ENCODE measurements at regions not wholly inside any gene's neighbourhood (a gene's known extent, or its start where the extent isn't known, plus 50 kb on each side); places are given as distances from the start of the nearest gene placed in this dataset.

DNA sequence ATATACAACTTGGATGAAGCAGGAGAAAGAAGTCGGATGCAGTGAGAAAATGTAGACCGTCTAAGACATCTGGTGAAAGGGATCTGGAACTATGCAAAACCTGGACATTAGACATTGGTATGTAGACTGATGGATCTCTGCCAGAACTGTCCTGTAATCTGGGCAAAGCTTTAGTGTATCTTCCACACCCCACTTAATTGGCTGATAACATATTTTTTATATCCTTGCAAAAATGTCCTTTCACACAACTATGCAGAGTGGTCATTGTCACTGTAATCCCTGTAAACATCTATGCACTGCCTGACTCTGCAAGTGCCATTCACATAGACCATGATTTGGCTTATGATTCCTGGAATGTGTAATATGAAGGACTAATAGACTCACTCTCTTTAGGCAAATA is 163.1 kb downstream of the TUSC7 start:
- Histone ChIP-seq H3K4me3 (no peak overlapping the region), H3K79me2 (replicated peaks; ENCODE audit: insufficient read depth) (no peaks in the 10 kb centered on the region), H3K9me2 (ENCODE audit: insufficient read depth) (no peaks in the 10 kb centered on the region; the same call in 1 of the 2 replicates), H3K4me2 (no peak overlapping the region), H3K4me1 (ENCODE audit: insufficient read depth) (no peaks in the 10 kb centered on the region), H3F3A (replicated peaks; ENCODE audit: low read depth) (no peaks in the 10 kb centered on the region), H3K36me3 (ENCODE audit: insufficient read depth) (no peaks in the 10 kb centered on the region), H3K27ac (ENCODE audit: low read depth) (no peak overlapping the region), H4K20me1 (replicated peaks; ENCODE audit: insufficient read depth) (no peaks in the 10 kb centered on the region), H3K27me3 (ENCODE audit: insufficient read depth) (no peaks in the 10 kb centered on the region), H2AFZ (no peak overlapping the region)
- 0 out of 3 replicates have a peak, but pooled peaks cover 3% of the 10 kb centered on the region for H3K36me3 Mint-ChIP-seq (ENCODE audit: low read depth)
- no peak for TF ChIP-seq CTCF (conservative IDR thresholded peaks at IDR 0.05; ENCODE audit: low read depth in 2 of 2)
- TF ChIP-seq STAT1 (IDR thresholded peaks at IDR 0.05; ENCODE audit: unreplicated experiment) = no peak
- no peak for TF ChIP-seq NANOG (IDR thresholded peaks at IDR 0.05; ENCODE audit: borderline replicate concordance)
- no peak for TF ChIP-seq POLR2AphosphoS5 (IDR thresholded peaks at IDR 0.05; ENCODE audit: low read depth)
- no peak for TF ChIP-seq CREB1 (CRISPR knock-in tag; IDR thresholded peaks at IDR 0.05; ENCODE audit: low read depth)
- TF ChIP-seq, protein P1, sequence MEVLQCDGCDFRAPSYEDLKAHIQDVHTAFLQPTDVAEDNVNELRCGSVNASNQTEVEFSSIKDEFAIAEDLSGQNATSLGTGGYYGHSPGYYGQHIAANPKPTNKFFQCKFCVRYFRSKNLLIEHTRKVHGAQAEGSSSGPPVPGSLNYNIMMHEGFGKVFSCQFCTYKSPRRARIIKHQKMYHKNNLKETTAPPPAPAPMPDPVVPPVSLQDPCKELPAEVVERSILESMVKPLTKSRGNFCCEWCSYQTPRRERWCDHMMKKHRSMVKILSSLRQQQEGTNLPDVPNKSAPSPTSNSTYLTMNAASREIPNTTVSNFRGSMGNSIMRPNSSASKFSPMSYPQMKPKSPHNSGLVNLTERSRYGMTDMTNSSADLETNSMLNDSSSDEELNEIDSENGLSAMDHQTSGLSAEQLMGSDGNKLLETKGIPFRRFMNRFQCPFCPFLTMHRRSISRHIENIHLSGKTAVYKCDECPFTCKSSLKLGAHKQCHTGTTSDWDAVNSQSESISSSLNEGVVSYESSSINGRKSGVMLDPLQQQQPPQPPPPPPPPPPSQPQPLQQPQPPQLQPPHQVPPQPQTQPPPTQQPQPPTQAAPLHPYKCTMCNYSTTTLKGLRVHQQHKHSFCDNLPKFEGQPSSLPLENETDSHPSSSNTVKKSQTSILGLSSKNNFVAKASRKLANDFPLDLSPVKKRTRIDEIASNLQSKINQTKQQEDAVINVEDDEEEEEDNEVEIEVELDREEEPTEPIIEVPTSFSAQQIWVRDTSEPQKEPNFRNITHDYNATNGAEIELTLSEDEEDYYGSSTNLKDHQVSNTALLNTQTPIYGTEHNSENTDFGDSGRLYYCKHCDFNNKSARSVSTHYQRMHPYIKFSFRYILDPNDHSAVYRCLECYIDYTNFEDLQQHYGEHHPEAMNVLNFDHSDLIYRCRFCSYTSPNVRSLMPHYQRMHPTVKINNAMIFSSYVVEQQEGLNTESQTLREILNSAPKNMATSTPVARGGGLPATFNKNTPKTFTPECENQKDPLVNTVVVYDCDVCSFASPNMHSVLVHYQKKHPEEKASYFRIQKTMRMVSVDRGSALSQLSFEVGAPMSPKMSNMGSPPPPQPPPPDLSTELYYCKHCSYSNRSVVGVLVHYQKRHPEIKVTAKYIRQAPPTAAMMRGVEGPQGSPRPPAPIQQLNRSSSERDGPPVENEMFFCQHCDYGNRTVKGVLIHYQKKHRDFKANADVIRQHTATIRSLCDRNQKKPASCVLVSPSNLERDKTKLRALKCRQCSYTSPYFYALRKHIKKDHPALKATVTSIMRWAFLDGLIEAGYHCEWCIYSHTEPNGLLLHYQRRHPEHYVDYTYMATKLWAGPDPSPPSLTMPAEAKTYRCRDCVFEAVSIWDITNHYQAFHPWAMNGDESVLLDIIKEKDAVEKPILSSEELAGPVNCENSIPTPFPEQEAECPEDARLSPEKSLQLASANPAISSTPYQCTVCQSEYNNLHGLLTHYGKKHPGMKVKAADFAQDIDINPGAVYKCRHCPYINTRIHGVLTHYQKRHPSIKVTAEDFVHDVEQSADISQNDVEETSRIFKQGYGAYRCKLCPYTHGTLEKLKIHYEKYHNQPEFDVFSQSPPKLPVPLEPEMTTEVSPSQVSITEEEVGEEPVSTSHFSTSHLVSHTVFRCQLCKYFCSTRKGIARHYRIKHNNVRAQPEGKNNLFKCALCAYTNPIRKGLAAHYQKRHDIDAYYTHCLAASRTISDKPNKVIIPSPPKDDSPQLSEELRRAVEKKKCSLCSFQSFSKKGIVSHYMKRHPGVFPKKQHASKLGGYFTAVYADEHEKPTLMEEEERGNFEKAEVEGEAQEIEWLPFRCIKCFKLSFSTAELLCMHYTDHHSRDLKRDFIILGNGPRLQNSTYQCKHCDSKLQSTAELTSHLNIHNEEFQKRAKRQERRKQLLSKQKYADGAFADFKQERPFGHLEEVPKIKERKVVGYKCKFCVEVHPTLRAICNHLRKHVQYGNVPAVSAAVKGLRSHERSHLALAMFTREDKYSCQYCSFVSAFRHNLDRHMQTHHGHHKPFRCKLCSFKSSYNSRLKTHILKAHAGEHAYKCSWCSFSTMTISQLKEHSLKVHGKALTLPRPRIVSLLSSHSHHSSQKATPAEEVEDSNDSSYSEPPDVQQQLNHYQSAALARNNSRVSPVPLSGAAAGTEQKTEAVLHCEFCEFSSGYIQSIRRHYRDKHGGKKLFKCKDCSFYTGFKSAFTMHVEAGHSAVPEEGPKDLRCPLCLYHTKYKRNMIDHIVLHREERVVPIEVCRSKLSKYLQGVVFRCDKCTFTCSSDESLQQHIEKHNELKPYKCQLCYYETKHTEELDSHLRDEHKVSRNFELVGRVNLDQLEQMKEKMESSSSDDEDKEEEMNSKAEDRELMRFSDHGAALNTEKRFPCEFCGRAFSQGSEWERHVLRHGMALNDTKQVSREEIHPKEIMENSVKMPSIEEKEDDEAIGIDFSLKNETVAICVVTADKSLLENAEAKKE (CRISPR knock-in tag; IDR thresholded peaks at IDR 0.05) = no peak
- TF ChIP-seq EZH2phosphoT487 (IDR thresholded peaks at IDR 0.05; ENCODE audit: unreplicated experiment) = no peak
- no peak for TF ChIP-seq ZNF331 (CRISPR knock-in tag; IDR thresholded peaks at IDR 0.05; ENCODE audit: low read depth)
- no peak for TF ChIP-seq EZH2 (IDR thresholded peaks at IDR 0.05; ENCODE audit: low read depth, unreplicated experiment)
- TF ChIP-seq, protein P2, sequence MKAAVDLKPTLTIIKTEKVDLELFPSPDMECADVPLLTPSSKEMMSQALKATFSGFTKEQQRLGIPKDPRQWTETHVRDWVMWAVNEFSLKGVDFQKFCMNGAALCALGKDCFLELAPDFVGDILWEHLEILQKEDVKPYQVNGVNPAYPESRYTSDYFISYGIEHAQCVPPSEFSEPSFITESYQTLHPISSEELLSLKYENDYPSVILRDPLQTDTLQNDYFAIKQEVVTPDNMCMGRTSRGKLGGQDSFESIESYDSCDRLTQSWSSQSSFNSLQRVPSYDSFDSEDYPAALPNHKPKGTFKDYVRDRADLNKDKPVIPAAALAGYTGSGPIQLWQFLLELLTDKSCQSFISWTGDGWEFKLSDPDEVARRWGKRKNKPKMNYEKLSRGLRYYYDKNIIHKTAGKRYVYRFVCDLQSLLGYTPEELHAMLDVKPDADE (IDR thresholded peaks at IDR 0.05) = no peak
- no peak for TF ChIP-seq ZNF114 (CRISPR knock-in tag; IDR thresholded peaks at IDR 0.05)
- TF ChIP-seq JUNB (IDR thresholded peaks at IDR 0.05; ENCODE audit: unreplicated experiment) = no peak
- TF ChIP-seq REST (IDR thresholded peaks at IDR 0.05; ENCODE audit: unreplicated experiment) = no peak
- H3K27me3 Mint-ChIP-seq (ENCODE audit: insufficient read depth, low read depth, poor library complexity) = no peaks in the 10 kb centered on the region
- no peak for DNase-seq (ENCODE audit: low spot score)
- H3K4me3 Mint-ChIP-seq = no peak overlapping the region
- H3K9me3 Mint-ChIP-seq = no peaks in the 10 kb centered on the region; the same call in 2 of the 3 replicates
- ATAC-seq = no peak
- H3K4me1 Mint-ChIP-seq = peaks cover 2% of the 10 kb centered on the region; the same call in 2 of the 3 replicates
- no peak overlapping the region for H3K27ac Mint-ChIP-seq

Data from GM23338 (cell line).